G401 (cell line): ENCODE measurements at regions not wholly inside any gene's neighbourhood (a gene's known extent, or its start where the extent isn't known, plus 50 kb on each side); places are given as distances from the start of the nearest gene placed in this dataset.
"Not testable (repeated sequence)": the region's sequence is repeated elsewhere in the genome, so short reads cannot be mapped to it uniquely, and the experiment has no call there.

Experiments used
- DNase-seq: peaks from one replicate; pipeline ENCODE4 v3.0.0-alpha.2; 2015; ENCODE audit warnings: low spot score
- in situ Hi-C: cut with HindIII; loops from 2 replicates; pipeline ENCODE4 v1.10.0; 2016; ENCODE audit warnings: low sequenced_read_pairs, mixed read lengths

GRCh38 chr4:164011791-164012190 lies 517.3 kb downstream of the TMA16 start:
- in situ Hi-C loops: no loop called here
- no peak for DNase-seq

DNA sequence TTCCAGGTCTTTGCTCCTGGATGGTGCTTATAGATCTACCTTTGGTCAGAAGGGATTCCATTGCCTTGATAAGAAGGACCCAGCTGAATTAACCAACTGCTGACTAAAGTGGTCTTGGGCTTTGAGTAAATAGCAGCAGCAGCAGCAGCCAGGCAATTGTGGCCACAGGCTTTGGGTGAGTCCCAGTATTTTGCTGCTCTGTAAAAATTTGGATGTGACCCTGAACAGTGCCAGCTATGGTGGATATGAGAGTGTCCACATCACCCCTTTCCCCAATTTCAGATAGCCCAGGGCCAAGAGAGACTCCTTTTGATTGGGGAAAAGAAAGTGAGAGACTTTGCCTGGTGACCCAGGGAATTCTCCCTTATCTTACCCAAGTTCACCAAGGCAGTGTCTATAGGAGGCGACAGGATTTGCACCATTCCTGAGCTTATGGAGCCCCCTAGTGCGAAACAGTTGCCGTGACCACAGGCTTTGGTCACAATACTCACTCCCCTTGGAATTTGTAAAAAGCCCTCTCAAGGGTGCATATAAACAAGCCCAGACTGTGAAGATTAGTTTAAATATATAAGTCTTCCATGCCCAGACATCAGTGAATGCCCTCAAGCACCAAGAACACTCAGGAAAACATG lies 518.0 kb downstream of the TMA16 start:
- in situ Hi-C loops: no loop called here
- no peak for DNase-seq

DNA sequence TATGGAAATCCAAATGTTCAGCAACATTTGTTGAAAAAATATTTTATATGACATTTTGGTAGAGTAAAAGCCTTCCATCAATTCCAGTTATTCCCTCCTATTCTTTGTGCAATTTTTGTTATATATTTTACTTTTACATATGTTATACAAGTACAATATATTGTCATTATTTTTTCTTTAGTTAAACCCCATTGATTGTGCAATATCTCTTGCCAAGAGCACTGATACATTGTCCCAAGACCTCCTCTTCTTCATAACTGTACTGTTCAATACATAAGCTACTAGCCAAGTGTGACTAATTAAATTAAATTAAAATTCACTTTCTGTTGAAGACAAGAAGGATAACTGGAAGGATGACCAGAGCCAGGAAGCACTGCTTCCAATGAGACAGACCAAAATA lies 527.5 kb downstream of the TMA16 start:
- DNase-seq: no peak
- in situ Hi-C loops: no loop called here

GRCh38 chr4:164023214-164023613 lies 528.7 kb downstream of the TMA16 start:
- in situ Hi-C loops: no loop called here
- DNase-seq: no peak

GRCh38 chr4:164027805-164028204 lies 533.3 kb downstream of the TMA16 start:
- in situ Hi-C loops: no loop called here
- no peak for DNase-seq

DNA sequence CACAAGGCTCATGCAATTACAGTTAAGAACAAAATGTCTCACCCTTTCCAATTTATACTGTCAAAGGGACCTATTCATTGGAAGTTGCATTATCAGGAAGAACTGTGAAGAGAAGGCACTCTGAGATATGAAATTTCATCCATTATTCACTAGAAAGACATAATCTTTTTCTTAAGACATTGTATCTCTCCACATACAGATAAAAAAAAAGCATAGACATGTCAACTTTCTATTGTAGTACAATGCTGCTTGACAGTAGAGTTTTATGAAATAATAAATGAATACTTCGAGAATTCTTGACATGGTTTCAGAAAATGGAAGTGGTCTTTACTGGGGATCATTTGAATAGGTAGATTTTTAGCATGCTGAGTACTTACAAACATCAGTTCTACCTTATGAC lies 545.0 kb downstream of the TMA16 start:
- DNase-seq: no peak
- in situ Hi-C loops: no loop called here

DNA sequence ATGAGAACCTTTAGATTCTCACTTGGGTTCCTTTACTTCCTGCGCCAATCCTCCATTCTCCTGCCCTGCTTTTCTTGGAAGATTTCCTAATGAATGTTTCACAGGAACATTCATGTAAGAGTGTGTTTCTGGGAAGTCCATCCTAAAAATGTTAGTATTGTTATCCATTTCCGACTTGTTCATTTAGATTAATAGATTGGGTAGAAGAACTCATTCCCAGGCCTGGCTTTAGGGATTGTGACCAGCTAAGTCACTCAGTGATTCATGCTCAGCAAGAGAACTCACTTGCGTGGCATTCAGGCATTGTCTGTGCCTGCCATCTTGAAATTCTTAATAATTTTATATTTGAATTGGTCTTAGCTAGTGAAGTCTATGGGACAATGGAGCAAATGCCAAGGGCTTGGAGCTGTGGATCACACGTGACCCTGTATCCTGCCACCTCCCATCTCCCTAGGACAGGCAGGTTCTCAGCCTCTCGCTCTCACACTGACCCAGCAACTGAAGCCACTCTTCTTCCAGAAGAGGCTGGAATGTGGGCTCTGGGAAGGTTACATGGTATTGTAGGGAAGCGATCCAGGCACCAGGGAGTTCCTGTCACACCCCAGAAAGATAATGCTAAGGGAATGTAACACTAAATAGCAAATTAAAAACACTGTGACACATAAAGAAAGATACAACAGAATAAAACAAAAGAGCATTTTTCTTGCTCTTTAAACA lies 562.1 kb downstream of the TMA16 start:
- in situ Hi-C loops: no loop called here
- no peak for DNase-seq

DNA sequence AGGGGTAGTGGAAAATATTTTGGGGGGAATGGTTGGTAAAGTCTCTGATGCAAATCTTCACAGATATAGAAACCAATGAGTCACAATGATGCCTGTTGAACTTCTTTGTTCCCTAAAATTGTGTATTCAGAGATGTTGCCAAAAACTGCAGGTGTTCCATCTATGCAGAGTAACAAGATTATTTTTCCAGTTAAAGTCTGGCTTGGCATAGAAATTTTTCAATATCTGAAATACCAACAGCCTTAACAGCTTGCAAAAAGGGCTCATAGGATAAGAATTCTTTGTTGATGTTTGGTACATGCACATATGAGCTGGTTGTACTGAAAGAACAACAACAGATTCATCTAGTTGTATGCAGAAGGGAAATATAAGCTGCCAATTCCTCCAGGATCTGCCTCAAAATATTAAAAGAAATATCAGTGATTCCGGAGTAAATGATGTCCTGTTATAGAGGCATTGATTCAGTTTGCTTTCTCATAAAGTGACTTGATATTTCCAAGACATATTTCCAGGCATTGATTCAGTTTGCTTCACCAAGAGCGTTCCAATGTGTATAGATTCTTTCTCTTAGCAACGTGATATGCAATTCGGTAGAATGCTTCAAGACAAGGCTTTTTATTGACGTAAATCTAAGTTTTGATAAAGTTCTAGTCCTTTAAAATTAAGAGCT lies 564.4 kb downstream of the TMA16 start:
- DNase-seq: no peak
- in situ Hi-C loops: no loop called here

DNA sequence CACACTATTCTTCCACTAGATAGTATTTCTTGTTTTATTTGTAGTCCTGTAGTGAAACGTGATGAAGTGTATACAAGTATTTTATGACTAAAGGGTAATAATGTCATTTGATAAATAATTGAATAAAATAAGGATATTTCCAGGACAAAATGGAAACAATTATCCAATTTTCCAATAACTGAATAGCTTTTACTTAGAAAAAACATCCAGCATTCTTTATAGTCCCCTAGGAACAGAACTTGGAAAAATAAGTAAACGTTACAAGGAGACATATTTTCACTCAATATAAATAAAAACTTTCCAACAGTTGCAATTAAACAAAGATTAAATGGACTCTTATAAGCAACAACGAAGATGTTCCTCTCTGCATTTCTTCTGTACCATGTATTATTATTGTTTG lies 566.0 kb downstream of the TMA16 start:
- DNase-seq: no peak
- in situ Hi-C loops: no loop called here

- DNase-seq: no peak
- in situ Hi-C loops: no loop called here
Observed at GRCh38 chr4:164068392-164068791, 573.9 kb downstream of the TMA16 start.

DNA sequence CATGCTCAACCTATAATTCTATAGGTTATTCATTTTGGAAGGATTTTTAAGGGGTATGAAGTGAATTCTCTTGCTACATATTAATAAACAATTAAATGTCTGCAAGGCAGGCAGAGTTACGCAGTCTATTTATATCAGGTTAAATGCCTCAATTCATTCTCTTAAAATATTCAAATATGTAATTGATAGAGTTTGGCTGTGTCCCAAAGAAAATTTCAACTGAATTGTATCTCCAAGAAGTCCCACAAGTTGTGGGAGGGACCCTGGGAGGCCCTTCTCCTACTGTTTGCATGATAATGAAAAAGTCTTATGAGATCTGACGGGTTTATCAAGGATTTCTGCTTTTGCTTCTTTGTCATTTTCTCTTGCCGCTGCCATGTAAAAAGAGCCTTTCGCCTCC lies 576.1 kb downstream of the TMA16 start:
- in situ Hi-C loops: no loop called here
- DNase-seq: no peak

DNA sequence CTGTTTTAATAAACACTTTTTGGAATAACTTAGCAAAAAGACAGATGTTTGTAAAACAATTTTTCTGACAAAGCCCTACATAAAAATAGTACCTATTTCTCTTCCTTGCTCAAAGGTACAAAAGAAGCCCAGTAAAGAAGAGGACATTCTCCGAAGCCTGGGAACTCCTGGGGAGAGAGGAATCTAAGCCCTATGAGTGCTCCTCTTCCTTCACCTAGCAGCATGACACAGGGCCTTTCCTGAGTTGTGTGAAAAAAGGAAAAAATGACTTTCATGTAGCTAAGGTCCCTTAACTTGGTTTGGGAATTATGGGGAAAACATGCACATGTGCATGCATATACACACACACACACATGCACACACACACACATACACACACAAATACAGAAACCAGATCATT lies 586.9 kb downstream of the TMA16 start:
- DNase-seq: no peak

GRCh38 chr4:164081801-164082200 lies 587.3 kb downstream of the TMA16 start:
- DNase-seq: no peak
- in situ Hi-C loops: no loop called here

More for the DNA sequence above, 586.9 kb downstream of the TMA16 start:
- in situ Hi-C loops: no loop called here

DNA sequence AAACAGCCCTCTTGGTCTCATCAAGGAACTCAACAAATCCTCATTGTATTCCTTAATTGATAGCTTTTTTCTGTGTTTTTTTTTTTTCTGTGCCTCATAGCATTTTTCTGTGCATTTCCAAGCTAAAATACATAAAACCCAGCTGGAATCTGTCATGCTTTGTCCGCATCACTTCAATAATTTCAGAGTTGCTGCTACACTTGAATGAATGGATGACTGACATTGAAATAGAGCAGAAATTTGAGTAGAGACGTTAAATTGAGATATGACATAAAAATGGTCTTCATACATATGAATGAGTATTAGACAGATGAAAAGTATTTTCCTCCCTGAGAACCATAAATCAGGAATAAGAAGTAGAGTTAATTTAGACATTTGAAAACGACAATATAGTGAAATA lies 593.2 kb downstream of the TMA16 start:
- in situ Hi-C loops: no loop called here
- no peak for DNase-seq

DNA sequence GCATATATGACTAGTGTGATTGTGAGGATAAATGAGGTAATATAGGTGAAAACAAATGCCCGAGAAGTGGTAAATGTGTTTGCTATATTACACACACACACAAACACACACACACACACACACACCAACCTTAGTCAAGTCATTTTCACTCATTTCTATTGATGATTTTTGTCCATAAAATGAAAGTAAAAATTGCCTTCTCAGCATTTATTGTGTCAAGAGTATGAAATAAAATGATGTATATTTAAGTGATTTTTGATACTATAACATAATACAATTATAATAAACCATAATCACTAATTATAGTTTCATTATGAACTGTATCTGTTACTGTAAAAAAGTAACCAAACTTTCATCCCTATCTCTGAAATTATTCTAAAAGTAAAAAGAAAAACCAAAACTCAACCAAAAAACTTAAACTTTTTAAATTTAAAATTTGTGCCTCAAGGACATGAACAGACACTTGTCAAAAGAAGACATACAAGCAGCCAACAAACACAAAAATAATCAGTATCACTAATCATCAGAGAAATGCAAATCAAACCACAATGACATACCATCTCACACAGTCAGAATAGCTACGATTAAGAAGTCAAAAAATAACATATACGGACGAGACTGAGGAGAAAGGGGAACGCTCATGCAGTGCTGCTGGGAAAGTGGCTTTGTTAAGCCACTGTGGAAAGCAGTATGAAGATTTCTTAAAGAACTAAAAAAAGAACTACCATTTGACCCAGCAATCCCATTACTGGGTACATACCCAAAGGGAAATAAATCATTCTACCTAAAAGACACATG lies 601.0 kb downstream of the TMA16 start:
- DNase-seq: no peak
- in situ Hi-C loops: no loop called here

DNA sequence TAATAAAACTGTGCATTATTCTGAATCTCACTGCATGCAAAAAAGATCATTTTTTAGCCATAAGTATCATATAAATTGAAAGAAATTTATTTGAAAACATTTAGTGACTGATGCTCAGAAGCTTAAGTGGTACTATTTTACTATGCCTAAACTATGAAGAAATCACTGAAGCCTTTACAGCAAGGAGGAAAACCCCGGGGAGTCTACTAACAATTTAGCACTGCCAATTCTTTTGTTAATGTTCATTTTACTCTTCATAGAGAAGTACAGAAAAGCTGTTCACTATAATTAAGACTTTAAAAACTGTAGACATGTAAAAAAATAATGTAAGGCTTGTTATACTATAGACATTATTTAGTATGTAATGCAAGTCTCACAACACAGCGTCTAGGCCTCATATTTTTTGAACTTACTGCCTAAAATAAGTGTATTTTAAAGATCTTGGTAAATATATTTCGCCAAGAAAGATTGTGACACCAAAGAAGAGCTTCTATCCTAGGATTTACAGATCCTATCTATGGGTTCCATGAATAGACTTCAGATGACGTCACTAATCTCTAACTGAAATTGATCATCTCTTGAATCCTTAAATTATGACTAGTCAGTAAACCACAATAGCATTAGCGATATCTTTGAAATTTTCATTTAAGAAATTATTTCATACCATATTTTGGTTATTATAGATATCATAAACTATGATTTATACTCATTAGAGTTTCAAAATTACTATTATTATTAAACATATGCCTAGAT lies 602.5 kb downstream of the TMA16 start:
- in situ Hi-C loops: no loop called here
- no peak for DNase-seq

DNA sequence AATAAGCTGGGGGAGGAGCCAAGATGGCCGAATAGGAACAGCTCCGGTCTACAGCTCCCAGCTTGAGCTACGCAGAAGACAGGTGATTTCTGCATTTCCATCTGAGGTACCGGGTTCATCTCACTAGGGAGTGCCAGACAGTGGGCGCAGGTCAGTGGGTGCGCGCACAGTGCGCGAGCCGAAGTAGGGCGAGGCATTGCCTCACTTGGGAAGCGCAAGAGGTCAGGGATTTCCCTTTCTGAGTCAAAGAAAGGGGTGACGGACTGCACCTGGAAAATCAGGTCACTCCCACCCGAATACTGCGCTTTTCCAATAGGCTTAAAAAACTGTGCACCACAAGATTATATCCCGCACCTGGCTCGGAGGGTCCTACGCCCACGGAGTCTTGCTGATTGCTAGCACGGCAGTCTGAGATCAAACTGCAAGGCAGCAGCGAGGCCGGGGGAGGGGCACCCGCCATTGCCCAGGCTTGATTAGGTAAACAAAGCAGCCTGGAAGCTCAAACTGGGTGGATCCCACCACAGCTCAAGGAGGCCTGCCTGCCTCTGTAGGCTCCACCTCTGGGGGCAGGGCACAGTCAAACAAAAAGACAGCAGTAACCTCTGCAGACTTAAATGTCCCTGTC lies 606.4 kb downstream of the TMA16 start:
- in situ Hi-C loops, DNase-seq: not testable (repeated sequence)

- no peak for DNase-seq
- in situ Hi-C loops: no loop called here
Observed at GRCh38 chr4:164108971-164109370, 614.5 kb downstream of the TMA16 start.

- in situ Hi-C loops: no loop called here
- no peak for DNase-seq
Observed at GRCh38 chr4:164109503-164109902, 615.0 kb downstream of the TMA16 start.
